ENCODE measurements at regions not wholly inside any gene's neighbourhood (a gene's known extent, or its start where the extent isn't known, plus 50 kb on each side); places are given as distances from the start of the nearest gene placed in this dataset.

GRCh38 chr2:75852639-75853038 lies 141.9 kb upstream of the GCFC2 start:
- TF ChIP-seq CTCF (conservative IDR thresholded peaks at IDR 0.05; ENCODE audit: low read length) (no peak), EZH2phosphoT487 (IDR thresholded peaks at IDR 0.05; ENCODE audit: borderline replicate concordance) (no peak)
